Body of pancreas (tissue), 4 donors: ENCODE measurements at regions not wholly inside any gene's neighbourhood (a gene's known extent, or its start where the extent isn't known, plus 50 kb on each side); places are given as distances from the start of the nearest gene placed in this dataset.

ENCODE experiments used
- ATAC-seq: fragments of 150-250 bp; one replicate; pipeline ENCODE4 v1.9.1; 2016
- DNase-seq, 4 donors: peaks; one replicate each; pipeline ENCODE4 v3.0.0-alpha.2; 2019
- H3K27ac ChIP-seq, 4 donors: fragments of 200-600 bp; sonication (generic); 1 replicate in 3 of 4; 2 replicates in 1 of 4; pipeline versions ENCODE4 v1.5.1 to v1.6.1; 2016 to 2019; ENCODE audit warnings: mild to moderate bottlenecking in 1 of 4, mixed read lengths in 1 of 4, moderate library complexity in 1 of 4
- H3K27me3 ChIP-seq, 2 donors: fragments of 200-600 bp; sonication (generic); one replicate each; pipeline ENCODE4 v1.6.0; 2016; ENCODE audit warnings: mild to moderate bottlenecking in 1 of 2
- H3K36me3 ChIP-seq, 2 donors: fragments of 200-600 bp; sonication (generic); replicated peaks in 1 of 2; 2 replicates each; pipeline ENCODE4 v1.5.1; 2016; ENCODE audit warnings: low read depth in 2 of 2; ENCODE audit not compliant: insufficient read depth in 1 of 2
- H3K4me1 ChIP-seq: fragments of 200-600 bp; sonication (generic); one replicate; pipeline ENCODE4 v1.6.0; 2016
- H3K4me3 ChIP-seq, 2 donors: fragments of 200-600 bp; sonication (generic); 1 replicate in 1 of 2; 2 replicates in 1 of 2; pipeline ENCODE4 v1.5.1; 2016 to 2019
- H3K9me3 ChIP-seq, 3 donors: fragments of 200-600 bp; sonication (generic); 1 replicate in 2 of 3; 2 replicates in 1 of 3; pipeline ENCODE4 v1.5.1; 2016
- POLR2A ChIP-seq, 3 donors: fragments of 450-650 bp; IDR thresholded peaks; one replicate each; pipeline ENCODE4 v1.6.1; 2016; ENCODE audit warnings: antibody characterized with exemption in 3 of 3, mild to moderate bottlenecking in 2 of 3
- WGBS, 2 donors: methylation state at CpG; one replicate each; pipeline ENCODE4 v1.1.5; 2017; 5-methylcytosine and 5-hydroxymethylcytosine counted together
- intact Hi-C: fragments of 100-400 bp; cut with DNase I; formaldehyde crosslinking; loops from one replicate; pipeline ENCODE4 v1.15.1; 2023
- TF ChIP-seq, protein P1 (sequence below), 7 experiments: fragments of 450-650 bp in 4 of 7; fragments of 200-600 bp in 3 of 7; sonication (generic) in 3 of 7; IDR thresholded peaks; one replicate each; pipeline ENCODE4 v1.5.1; 2016 to 2019; ENCODE audit warnings: antibody characterized with exemption in 7 of 7

- ATAC-seq: no peak
- Histone ChIP-seq H3K4me3 (no peak overlapping the region), H3K9me3 (peaks cover 0 to 11% (median 0%) of the 10 kb centered on the region in 3 donors), H3K27me3 (no peaks in the 10 kb centered on the region), H3K36me3 (no peaks in the 10 kb centered on the region), H3K27ac (no peak overlapping the region), H3K4me1 (no peaks in the 10 kb centered on the region)
- intact Hi-C loops: no loop called here
- TF ChIP-seq, protein P1, sequence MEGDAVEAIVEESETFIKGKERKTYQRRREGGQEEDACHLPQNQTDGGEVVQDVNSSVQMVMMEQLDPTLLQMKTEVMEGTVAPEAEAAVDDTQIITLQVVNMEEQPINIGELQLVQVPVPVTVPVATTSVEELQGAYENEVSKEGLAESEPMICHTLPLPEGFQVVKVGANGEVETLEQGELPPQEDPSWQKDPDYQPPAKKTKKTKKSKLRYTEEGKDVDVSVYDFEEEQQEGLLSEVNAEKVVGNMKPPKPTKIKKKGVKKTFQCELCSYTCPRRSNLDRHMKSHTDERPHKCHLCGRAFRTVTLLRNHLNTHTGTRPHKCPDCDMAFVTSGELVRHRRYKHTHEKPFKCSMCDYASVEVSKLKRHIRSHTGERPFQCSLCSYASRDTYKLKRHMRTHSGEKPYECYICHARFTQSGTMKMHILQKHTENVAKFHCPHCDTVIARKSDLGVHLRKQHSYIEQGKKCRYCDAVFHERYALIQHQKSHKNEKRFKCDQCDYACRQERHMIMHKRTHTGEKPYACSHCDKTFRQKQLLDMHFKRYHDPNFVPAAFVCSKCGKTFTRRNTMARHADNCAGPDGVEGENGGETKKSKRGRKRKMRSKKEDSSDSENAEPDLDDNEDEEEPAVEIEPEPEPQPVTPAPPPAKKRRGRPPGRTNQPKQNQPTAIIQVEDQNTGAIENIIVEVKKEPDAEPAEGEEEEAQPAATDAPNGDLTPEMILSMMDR (IDR thresholded peaks at IDR 0.05): no peak
- no peak for TF ChIP-seq POLR2A (IDR thresholded peaks at IDR 0.05)
- no peak for DNase-seq
- WGBS, 2 donors: 57 to 69% methylated on average over 4 of the region's 4 CpGs
These were observed 205.7 kb downstream of the OTOR start for GRCh38 chr20:16953858-16954257.

DNA sequence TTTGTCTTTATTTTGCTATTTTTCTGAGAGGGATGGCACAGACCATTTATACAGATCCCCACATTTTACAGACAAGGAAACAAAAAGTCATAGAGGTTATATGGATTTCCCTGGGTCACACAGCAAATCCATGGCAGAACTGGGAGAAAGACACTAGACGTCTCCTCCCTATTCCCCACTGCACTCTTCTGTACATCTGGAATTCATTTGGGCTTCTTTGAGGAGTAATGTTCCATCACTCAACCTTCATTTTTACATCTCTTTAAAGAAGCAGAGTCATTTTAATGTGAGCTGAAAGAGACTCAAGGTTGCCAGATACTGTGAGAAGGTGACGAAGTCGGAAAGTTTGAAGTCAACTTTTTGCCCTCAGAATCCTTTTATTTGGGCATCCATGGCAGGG, 207.3 kb downstream of the OTOR start:
- ATAC-seq: no peak
- DNase-seq: no peak
- no peaks in the 10 kb centered on the region for H3K4me1 ChIP-seq
- intact Hi-C loops: no loop called here
- H3K27me3 ChIP-seq: no peaks in the 10 kb centered on the region
- no peak overlapping the region for H3K27ac ChIP-seq
- WGBS, 2 donors: 63 to 66% methylated on average over 3 of the region's 3 CpGs
- no peak overlapping the region for H3K4me3 ChIP-seq
- no peaks in the 10 kb centered on the region for H3K36me3 ChIP-seq
- no peak for TF ChIP-seq POLR2A (IDR thresholded peaks at IDR 0.05)
- TF ChIP-seq, protein P1 (IDR thresholded peaks at IDR 0.05): no peak
- no peaks in the 10 kb centered on the region for H3K9me3 ChIP-seq

DNA sequence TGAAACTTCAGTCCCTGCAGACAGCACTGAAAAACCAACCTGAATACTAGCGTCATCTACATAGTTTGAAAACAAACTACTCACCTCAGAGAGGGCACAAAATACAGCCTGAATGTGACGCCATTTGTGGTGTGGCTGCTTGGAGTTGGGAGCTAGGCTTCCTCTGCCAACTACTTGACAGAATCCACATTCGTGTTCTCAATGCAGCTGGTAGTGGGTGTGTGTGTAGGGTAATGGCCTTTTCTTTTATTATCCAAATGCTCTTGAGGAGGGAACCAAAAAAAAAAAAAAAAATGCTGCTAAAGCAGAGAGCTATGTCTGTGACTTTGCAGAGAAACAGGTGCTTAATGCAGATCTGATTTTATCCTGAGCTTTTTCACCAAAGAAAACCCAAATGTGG, 207.8 kb downstream of the OTOR start:
- Histone ChIP-seq H3K27ac (no peak overlapping the region), H3K27me3 (no peaks in the 10 kb centered on the region), H3K4me3 (no peak overlapping the region), H3K9me3 (no peaks in the 10 kb centered on the region), H3K36me3 (no peaks in the 10 kb centered on the region), H3K4me1 (no peaks in the 10 kb centered on the region)
- WGBS, 2 donors: 35 to 51% methylated on average over 3 of the region's 3 CpGs
- intact Hi-C loops: no loop called here
- DNase-seq (no peak), ATAC-seq (no peak)
- TF ChIP-seq POLR2A (IDR thresholded peaks at IDR 0.05): no peak
- TF ChIP-seq, protein P1 (IDR thresholded peaks at IDR 0.05): no peak

- Histone ChIP-seq H3K36me3 (no peaks in the 10 kb centered on the region), H3K9me3 (no peaks in the 10 kb centered on the region), H3K4me1 (no peaks in the 10 kb centered on the region), H3K27me3 (no peaks in the 10 kb centered on the region), H3K4me3 (no peak overlapping the region), H3K27ac (no peak overlapping the region)
- ATAC-seq (no peak), DNase-seq (no peak)
- TF ChIP-seq POLR2A (IDR thresholded peaks at IDR 0.05): no peak
- TF ChIP-seq, protein P1 (IDR thresholded peaks at IDR 0.05): no peak
- WGBS, 2 donors: 63 to 64% methylated on average over 2 of the region's 2 CpGs
- intact Hi-C loops: no loop called here
These were observed 217.2 kb downstream of the OTOR start for GRCh38 chr20:16965401-16965800.

- TF ChIP-seq POLR2A (IDR thresholded peaks at IDR 0.05): no peak
- TF ChIP-seq, protein P1 (IDR thresholded peaks at IDR 0.05): no peak
- Histone ChIP-seq H3K4me1 (no peaks in the 10 kb centered on the region), H3K27ac (no peak overlapping the region), H3K36me3 (no peaks in the 10 kb centered on the region), H3K9me3 (no peaks in the 10 kb centered on the region), H3K27me3 (no peaks in the 10 kb centered on the region), H3K4me3 (no peak overlapping the region)
- intact Hi-C loops: no loop called here
- 82 to 95% methylated on average over 3 of the region's 3 CpGs for WGBS, 2 donors
- DNase-seq: no peak
- ATAC-seq: no peak
These were observed 218.2 kb downstream of the OTOR start for GRCh38 chr20:16966276-16966880.
